GM12872 (cell line): ENCODE measurements at regions not wholly inside any gene's neighbourhood (a gene's known extent, or its start where the extent isn't known, plus 50 kb on each side); places are given as distances from the start of the nearest gene placed in this dataset.

Experiments
- TF ChIP-seq, protein P1 (sequence below): IDR thresholded peaks from 3 replicates; pipeline ENCODE4 v1.5.1; 2011; ENCODE audit warnings: low read depth, mild to moderate bottlenecking, low read length, moderate library complexity; ENCODE audit not compliant: insufficient read depth

GRCh38 chr20:48332555-48332954, 495.2 kb downstream of the PREX1 start:
- TF ChIP-seq, protein P1, sequence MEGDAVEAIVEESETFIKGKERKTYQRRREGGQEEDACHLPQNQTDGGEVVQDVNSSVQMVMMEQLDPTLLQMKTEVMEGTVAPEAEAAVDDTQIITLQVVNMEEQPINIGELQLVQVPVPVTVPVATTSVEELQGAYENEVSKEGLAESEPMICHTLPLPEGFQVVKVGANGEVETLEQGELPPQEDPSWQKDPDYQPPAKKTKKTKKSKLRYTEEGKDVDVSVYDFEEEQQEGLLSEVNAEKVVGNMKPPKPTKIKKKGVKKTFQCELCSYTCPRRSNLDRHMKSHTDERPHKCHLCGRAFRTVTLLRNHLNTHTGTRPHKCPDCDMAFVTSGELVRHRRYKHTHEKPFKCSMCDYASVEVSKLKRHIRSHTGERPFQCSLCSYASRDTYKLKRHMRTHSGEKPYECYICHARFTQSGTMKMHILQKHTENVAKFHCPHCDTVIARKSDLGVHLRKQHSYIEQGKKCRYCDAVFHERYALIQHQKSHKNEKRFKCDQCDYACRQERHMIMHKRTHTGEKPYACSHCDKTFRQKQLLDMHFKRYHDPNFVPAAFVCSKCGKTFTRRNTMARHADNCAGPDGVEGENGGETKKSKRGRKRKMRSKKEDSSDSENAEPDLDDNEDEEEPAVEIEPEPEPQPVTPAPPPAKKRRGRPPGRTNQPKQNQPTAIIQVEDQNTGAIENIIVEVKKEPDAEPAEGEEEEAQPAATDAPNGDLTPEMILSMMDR = no peak

GRCh38 chr20:48331518-48332286, 496.1 kb downstream of the PREX1 start:
- TF ChIP-seq, protein P1 = no peak

DNA sequence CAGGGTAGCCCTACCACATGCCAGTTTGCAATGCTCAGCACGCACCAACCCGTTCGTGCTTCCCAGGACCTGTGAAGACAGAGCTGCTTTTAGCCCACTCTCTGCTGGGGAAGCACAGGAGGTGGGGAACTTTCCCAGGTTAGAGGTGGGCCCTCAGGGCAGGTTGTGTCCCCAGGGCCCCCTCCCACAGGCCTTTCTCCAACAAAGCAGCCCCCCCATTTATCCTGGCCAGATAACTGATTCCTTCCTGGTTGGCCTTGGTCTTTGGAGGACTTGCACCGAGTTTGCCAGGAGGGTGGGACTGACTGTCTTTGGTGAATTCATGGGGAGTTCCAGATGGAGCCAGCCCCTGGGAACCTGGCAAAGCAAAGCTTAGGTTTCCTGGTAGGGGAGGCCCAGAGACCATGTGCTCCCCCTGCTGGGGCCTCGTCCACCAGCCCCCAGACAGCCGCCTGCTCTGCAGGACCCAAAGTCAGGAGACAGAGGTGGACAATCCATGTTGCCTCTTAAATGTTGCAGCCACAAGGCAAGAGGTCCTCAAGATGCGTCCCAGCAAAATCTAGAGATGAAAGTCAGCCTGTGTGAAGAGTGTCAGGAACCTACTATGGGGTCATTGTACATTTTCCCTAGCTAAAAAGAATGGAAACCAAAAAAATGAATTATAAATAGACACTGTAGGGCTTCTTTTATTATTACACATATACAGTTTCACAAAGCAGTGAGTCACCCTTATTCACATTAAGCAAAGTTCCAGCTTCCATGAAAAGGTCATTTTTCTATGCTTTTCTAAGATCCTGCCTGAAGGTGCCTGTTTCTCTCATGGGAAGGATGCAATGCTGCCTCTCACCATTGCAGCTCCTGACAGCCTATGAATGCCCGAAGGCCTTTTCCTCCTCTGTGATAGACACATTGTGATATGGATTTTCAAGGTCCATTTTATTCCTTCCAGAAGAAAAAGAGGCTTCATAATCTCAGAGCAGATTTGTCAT, 497.8 kb downstream of the PREX1 start:
- TF ChIP-seq, protein P1 = peak; percentile 43; the same call in 2 of the 3 replicates

DNA sequence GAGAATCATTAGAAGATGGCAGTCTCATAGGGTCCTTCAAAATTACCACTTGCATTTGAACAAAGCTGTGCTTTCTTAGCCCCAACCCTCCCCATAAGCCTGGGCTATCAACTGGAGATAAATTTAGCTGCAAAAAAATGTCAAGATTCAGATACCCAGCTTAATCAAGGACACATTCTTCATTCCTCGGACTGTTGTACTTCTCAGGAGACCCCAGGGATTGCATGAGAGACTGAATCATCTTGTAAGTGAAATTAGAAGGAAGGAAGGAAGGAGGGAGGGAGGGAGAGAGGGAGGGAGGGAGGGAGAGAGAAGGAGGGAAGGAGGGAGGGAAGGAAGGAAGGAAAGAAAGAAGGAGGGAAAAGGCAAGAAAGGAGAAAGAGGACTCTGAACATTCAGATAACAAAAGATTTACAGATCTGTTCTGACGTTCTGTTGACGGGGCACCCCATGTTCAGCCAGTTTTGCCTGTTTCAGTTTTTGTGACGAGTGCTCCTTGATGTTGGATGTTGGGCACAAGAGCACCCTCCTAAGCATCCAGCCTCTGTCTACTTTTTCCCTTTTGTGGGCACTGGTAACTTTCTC, 498.7 kb downstream of the PREX1 start:
- TF ChIP-seq, protein P1 = no peak

DNA sequence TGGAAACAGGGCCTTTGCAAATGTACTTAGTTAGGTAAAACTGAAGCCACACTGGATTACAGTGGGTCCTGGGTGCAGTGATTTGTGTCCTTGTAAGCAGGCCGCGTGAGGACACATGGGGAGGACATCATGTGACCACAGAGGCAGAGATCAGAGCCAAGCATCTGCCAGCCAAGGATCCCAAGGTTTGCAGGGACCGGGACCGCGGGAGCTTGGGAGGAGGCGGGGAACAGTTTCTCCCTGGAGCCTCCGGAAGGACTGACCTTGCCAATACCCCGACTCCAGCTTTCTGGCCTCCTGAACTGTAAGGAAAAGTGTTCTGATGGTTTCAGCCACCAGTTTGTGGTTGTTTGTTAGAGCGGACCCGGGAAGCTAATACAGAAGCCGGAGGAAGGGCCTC, 500.9 kb downstream of the PREX1 start:
- TF ChIP-seq, protein P1 = no peak

DNA sequence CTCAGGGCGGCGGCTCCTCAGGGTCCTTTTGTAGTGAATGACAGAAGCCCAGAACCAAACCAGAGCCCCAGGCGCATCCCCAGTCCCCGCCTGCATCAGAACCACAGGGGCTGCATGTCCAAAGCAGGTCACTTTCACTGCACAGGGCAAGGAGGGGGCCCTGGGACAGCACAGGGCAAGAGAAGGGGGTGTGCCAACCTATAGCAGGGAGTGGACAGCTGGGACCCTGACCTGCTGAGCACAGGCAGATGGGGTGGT, 501.4 kb downstream of the PREX1 start:
- TF ChIP-seq, protein P1 = no peak
